HG02623 (cell line): ENCODE measurements at regions not wholly inside any gene's neighbourhood (a gene's known extent, or its start where the extent isn't known, plus 50 kb on each side); places are given as distances from the start of the nearest gene placed in this dataset.
"Not testable (repeated sequence)": the region's sequence is repeated elsewhere in the genome, so short reads cannot be mapped to it uniquely, and the experiment has no call there.

Experiments
- ATAC-seq: cut with Tn5 transposase; IDR thresholded peaks from one replicate; pipeline ENCODE4 v1.9.1; 2021; ENCODE audit warnings: moderate library complexity; ENCODE audit not compliant: unreplicated experiment

DNA sequence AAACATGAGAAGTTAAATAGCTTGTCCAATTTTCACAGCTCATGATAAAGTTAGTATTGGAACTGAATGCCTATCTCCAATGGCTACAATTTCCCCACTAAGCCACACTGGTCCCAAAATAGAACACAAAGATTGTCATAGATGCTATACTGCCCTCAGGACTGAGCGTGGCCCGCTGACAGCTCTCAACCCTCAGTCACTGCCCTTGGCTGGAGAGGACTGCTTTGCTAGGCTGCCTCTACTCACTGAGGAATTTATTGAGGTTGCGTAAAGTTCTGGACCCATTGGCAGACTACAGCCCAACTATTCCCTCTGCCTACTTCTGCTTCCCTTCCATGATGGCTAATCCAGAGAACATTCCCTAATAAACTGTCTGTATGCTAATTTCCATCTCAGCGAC is 165.5 kb upstream of the BET1 start:
- ATAC-seq: no peak

DNA sequence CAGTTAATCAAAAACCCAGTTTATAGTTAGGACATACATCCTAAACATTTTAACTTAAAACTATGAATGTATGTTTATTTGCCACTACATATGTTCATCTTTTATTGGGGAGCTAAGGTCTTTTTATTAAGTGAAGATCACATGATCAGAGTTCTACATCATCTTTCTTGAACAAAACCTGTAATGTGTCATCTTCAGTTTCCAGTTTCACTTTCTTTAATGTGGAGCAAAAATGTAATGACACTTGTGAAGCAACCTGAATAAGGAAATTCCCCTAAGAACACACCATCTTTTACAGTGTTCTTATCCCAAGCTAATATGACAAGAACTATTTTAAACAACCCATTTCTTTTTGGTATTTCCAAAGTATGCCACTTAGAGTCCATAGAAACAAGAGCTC is 166.7 kb upstream of the BET1 start:
- ATAC-seq: peak; percentile 93

DNA sequence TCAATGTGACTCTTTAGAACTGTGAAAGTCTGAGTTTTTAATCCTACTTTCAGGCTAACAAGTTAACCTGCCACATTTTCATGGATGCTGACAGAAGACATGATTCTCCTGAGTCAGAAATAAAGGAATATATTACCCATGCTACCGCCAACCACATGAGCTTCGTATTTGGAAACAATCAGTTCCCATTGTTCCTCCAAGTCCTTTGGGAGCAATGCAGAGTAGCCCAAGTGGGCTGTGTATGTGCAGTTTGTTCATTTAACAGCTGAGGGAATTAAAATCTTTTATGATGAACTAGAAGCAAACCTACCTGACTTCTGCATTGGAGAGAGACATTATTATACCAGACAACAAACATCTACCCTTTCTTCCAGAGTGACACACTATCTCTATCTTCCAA is 169.3 kb upstream of the BET1 start:
- ATAC-seq: no peak

DNA sequence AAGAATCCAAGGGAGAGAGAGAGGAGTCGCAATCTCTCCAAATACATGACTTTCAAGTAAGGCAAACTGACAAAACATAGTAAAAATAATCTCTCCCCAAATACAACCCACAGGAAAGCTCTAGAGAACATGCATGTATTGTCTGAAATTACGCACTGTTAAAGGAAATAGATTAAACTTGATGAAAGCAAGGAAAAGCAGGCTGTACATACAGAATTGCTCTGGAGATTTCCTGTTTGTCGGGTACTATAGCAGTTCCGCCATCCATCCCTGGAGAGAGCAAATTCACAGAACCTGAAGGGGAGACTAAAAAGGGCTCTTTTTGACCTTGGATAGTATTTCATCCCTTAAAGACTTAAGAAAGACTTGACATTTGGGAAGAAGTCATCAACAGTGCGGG is 170.2 kb upstream of the BET1 start:
- no peak for ATAC-seq

DNA sequence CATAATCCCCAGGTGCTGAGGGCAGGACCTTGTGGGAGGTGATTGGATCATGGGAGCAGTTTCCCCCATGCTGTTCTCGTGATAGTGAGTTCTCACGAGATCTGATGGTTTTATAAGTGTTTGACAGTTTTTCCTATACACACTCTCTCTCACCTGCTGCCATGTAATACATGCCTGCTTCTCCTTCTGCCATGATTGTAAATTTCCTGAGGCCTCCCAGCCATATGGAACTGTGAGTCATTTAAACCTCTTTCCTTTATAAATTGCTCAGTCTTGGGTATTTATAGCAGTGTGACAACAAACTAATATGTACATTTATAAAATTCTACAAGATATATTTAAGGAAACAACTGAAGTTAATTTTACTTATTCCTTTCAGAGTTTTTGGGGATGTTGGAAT is 170.8 kb upstream of the BET1 start:
- no peak for ATAC-seq

DNA sequence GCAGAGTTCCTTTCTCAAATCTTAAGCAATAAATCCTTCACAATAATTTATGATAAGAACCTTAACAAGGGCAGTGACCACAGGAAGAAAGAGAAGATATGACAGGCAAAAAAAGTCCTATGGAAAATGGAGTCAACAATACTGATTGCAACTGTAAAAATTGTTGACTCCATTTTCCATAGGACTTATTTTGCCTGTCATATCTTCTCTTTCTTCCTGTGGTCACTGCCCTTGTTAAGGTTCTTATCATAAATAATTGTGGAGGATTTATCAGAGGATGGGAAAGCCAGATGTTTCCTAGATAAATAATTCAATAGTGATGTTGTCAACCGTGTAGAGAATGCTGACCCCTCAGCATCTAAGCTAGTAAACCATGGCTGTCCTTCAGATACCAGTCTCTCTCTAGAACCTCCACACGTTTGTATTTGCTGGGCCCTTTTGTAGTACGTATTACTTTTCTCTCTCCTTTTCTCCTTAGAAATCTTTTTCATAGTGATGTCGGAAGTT is 172.6 kb upstream of the BET1 start:
- no peak for ATAC-seq

DNA sequence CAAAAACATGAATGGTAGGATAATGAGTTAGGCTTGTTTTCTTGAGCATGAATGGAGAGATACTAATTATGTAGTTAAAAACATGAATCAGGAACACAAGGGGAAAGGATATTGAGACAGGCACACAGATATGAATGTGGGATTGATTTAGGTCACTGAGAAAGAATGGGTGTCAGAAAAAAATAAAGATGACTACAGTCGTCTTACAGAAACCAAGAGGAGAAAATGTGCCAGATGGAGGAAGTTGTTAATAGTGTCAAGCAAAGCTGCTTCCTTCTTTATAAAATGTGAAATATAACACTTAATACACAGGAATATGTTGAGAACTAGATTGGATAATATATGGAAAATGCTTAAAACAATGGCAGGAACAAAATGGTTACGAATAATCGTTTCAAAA is 173.3 kb upstream of the BET1 start:
- no peak for ATAC-seq

DNA sequence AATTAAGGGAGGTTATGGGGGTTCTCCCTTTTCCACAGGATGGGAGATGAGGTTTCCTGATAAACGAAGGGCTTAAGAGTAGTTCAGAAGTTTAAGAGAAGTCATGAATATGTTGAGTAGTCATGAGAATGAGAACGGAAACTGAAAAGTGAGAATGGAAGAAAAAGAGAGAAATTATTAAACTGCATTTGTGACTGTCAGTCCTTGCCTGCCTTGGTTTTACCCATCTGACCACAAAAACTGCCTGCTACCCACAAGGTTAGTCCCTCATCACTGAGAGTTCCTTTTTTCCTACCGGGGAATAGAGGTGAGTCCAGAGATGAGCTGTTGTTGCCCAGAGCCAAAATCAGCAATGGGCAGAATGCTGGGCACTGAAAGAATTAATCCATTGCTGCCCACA is 174.1 kb upstream of the BET1 start:
- ATAC-seq: peak; percentile 97

DNA sequence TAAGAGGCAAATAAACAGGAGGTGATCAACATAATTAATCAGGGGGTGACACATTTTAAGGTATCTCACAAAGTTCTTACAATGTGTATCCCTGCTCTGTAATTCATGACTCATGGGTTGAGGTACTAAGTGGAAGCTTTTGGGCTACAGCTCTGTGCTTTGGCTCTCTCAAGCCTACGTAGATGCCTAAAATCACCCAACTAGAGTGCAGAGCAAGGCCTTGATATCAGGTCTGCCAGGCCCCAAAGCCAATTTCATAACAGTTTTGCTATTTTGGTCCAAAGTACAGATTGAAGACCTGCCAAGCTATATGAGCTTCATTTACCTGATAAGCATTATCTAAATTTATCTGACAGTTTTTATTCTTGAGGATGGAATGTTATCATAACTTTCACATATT is 175.3 kb upstream of the BET1 start:
- no peak for ATAC-seq

DNA sequence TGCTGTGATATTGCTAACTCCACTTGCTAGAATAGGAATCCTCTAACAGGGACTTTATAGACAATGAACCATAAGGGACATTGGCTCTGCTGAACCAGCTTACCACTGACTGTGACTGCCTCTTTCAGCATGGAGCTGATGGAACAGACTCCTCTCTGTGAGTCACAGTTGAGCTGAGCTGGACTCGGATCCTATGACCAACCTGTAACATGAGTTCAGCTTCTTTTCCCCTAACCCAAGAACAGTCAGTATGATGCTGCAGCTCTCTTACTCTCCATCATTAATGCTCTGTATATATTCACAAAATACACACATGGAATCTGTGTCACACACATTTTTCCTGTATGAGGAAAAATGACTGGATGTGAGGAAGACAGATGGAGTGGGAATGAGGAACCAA is 177.9 kb upstream of the BET1 start:
- no peak for ATAC-seq

DNA sequence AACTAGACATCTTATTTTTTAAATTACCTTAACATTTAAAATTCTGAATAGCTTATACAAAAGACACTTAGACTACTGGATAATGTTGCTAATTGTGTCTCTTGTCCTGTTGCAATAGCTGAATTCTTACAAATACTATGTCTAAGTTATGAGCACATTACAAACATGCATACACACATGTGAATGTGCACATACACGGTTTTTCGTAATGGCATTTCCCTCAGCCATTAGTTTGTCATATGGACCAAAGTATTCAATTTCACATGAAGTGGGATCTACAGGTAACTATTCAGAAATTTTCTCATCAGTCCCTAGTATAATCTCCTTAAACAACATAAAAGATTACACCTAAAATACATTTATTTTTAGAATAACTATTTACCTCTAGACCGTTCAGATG is 178.6 kb upstream of the BET1 start:
- ATAC-seq: no peak

DNA sequence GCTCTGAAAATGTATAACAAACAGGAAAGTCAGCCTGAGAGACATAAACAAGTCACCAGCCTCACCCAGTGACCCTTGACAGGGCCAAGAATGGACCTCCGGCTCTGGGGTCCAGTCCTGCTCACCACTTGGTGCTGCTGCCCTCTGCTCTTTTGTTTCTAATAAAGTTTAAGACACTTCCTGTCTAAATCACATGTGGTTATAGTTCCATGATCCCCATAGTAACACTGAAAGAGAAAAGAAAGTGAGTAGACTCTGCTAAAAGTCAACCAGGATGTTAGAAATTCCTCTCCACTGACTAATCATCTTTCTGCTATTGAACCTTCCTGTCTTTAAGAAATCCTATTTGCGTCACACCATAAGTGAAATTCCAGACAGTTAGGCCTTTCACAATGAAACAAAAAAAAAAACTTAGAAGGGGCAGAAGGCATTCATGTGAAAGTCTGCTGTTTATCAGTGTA is 179.2 kb upstream of the BET1 start:
- ATAC-seq: no peak

DNA sequence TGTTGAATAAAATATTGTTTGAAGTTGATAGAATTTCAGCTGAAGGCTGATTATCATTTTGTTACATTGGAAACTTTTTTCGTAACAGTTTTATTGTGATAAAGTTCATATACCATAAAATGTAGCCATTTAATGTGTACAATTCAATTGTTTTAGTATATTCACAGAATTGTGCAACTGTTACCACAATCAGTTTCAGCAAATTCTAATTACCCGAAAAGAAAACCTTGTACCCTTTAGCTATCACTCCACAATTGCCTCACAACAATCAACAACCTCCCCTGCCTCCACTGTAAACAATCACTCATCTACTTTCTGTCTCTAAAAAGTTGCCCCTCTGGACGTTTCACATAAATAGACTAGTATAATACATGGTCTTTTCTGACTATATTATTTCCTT is 179.7 kb upstream of the BET1 start:
- no peak for ATAC-seq

DNA sequence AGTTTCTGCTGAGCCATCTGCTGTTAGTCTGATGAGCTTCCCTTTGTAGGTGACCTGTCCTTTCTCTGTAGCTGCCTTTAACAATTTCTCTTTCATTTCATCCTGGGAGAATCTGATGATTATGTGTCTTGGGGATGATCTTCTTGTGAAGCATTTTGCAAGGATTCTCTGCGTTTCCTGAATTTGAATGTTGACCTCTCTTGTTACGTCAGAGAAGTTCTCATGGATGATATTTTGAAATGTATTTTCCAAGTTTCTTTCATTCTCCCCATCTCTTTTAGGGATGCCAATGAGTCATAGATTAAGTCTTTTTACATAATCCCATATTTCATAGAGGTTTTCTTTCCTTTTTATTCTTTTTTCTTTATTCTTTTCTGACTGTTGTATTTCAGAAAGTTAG is 184.2 kb upstream of the BET1 start:
- ATAC-seq: no peak

DNA sequence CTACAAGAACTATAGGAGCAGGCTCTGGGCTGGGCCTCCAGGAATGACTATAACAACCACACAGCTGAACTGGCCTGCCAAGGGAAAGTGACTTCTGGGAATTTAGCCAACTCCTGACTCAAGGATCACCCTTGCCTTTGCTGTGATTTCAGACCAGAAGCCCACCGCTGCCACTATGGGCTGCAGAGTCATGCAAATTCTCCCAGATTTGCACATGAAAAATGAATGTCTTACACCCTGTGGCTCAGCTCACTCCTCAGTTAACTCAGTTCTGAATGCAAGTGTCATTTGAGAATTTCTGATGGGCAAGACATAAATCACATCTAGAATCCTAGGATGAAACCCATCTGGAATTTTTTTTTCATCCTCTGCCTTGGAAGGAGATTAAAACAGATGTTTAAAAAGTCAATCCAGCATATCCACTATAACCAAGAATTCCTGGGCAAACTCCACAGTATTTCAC is 186.5 kb upstream of the BET1 start:
- ATAC-seq: no peak

DNA sequence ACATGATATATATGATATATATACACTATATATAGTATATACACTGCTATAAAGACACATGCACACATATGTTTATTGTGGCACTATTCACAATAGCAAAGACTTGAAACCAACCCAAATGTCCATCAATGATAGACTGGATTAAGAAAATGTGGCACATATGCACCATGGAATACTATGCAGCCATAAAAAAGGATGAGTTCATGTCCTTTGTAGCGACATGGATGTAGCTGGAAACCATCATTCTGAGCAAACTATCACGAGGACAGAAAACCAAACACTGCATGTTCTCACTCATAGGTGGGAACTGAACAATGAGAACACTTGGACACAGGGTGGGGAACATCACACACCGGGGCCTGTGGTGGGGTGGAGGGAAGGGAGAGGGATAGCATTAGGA is 190.3 kb upstream of the BET1 start:
- ATAC-seq: not testable (repeated sequence)

DNA sequence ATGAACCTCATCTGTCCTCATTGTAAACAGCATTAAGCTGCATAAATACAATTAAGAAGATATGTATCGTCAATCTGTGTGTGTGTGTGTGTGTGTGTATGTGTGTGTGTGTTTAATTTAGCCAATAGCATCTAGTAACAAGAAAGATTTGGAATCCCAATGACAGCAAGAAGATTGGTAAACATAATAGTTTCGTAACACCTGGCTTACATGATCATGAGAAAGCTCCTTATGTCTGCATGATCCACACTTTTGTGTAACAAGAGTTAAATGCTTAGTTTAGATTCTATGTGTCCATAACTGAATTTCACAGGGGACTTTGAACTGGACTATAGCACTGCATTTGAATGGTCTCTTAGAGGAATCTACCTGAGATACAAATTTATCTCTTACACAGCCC is 191.0 kb upstream of the BET1 start:
- ATAC-seq: no peak

DNA sequence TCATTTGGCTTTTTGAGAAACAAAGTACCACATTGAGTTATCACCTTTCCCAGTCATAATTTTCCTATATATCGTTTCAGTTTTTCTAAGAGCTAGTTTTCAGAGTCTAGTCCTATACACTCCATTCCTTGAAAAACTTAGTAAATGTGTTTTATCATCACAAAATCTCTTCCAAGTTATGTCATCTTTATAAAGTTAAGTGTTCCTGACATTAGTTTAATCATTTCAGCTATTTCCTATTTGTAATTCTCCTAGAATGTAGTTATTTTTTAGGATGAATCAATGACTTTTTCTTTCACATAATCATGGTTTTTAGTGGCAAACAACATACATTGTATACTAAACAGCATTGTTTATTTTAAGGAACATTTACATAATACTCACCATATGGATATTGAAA is 191.7 kb upstream of the BET1 start:
- ATAC-seq: no peak

DNA sequence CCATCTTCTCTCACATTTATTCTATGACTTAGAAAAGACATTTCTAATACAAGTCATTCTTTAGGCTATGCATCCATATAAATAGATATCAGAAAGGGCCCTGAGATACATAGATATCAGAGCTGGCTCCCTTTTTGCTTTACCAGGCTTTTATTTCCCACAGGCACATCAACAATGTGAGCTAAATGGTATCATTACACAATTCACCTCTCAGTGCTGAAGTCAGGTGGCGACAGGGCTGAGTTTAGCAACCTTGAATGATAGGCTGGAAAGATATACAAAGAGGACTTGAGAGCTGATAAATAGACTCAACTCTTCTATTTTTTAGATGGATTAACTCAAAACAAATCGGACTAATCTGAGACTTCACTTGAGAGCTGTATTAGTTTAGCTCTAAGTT is 189.2 kb upstream of the COL1A2 start:
- no peak for ATAC-seq

DNA sequence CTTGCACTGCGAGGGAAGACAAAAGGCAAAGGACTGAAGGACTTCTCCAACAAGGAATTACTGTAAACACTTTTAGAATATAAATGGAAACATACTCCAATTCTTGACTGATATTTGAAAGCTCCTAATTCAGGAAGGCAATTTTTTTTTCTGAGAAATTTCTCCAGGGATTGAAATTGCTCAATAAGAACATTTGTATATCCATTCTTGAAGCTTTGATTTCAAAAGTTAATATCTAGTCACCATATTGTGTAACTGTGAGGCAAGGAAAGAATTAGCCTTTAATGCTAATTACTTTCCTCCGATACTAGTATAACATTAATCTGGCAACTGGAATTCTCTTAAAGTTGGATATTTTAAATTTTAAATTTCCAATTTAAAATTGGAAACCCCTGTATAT is 188.4 kb upstream of the COL1A2 start:
- no peak for ATAC-seq

DNA sequence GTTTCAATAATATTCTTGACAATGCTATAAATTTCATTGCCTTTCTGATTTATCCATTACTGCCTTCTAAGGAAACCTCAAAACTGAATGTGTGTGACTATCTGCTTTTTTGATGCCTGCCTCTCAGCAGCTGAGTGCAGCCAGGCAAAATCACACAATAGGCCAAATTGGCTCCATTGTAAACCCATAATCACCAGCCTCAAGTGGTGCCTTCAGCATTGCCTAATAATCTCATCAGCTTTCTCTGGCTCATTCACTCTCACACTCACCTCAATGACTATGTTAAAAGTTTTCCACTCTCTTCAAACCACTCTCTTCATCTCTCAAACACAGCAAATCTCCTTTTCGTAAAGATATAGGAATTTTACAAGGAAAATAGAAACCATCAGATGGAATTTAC is 182.5 kb upstream of the COL1A2 start:
- no peak for ATAC-seq

DNA sequence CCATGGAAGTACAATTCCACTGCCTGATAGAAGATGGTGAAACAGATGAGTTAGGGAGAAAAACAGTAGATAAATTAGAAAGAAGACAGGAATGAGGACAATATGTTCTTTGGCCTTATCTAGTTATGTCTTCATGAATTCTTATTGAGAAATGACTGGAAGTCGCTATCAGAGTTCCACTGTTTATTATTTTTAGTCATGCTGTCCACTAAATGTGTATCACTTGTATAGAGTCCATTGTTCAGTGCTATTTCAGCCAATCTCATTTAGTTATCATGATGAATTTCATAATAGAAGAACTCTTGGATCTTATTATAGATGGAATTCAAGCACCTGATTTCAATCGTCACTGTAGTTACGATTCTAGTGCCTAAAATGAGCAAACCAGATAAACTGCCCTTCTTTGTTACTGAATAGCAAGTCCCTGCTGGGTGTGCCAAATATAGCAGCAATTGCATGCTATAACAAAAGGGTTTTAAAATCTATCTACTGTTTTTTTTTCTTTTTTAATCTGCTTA is 177.7 kb upstream of the COL1A2 start:
- ATAC-seq: no peak

DNA sequence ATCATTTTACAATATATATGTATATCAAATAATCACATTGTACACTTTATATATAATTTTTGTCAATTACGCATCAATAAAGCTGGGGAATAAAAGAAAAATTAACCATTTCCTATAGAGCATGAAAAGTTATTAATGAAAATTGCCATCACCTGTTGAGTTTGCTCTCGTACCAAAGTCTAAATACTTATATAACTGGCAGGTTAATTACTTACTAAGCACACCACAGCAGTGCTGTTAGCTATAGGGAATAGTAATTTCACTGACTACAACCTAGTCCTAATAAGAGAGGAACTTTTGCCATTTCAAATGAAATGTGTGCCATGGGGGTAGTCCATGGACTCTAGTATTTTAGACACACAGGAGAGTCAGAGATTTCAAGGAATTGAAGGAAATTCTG is 176.9 kb upstream of the COL1A2 start:
- no peak for ATAC-seq

DNA sequence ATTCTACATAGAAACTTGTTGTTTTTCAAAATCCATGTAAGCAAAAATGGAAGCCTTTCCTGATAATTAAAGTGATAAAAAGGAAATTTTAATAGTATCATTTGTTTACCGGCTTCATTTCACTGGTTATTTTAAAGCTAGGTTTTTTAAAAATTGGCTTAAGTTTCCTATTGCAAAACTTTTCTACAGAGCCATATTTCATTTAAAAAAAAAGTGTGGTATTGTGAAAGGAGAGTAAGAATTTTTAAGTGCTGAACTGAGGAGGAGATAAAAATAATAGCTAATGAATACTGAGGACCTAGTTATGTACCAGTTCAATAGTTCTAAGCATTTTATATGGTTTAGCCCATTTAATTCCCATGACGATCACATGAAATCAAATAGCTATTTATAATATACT is 172.2 kb upstream of the COL1A2 start:
- ATAC-seq: no peak
